HUES64 (cell line): ENCODE measurements at regions not wholly inside any gene's neighbourhood (a gene's known extent, or its start where the extent isn't known, plus 50 kb on each side); places are given as distances from the start of the nearest gene placed in this dataset.
A peak's percentile ranks its signal among the peaks of the same experiment; 100 is the strongest.
"Not testable (repeated sequence)": the region's sequence is repeated elsewhere in the genome, so short reads cannot be mapped to it uniquely, and the experiment has no call there.

Experiments used
- H3K27ac ChIP-seq: 2 replicates; pipeline ENCODE4 v1.7.0; 2013; ENCODE audit warnings: low read depth, low read length, inconsistent platforms
- H3K27me3 ChIP-seq: 2 replicates; pipeline ENCODE4 v1.6.1; 2013; ENCODE audit warnings: mild to moderate bottlenecking, low read length; ENCODE audit not compliant: insufficient read depth
- H3K36me3 ChIP-seq: 2 replicates; pipeline ENCODE4 v1.6.1; 2013; ENCODE audit warnings: mild to moderate bottlenecking, low read length; ENCODE audit not compliant: insufficient read depth
- H3K4me1 ChIP-seq: 2 replicates; pipeline ENCODE4 v1.6.1; 2013; ENCODE audit warnings: mild to moderate bottlenecking, low read length, moderate library complexity; ENCODE audit not compliant: insufficient read depth
- H3K4me3 ChIP-seq: 2 replicates; pipeline ENCODE4 v1.5.1; 2013; ENCODE audit warnings: mild to moderate bottlenecking, low read length, moderate library complexity
- H3K9ac ChIP-seq: 2 replicates; pipeline ENCODE4 v1.6.1; 2013; ENCODE audit warnings: mild to moderate bottlenecking, low read depth, low read length
- H3K9me3 ChIP-seq: 2 replicates; pipeline ENCODE4 v1.6.1; 2013; ENCODE audit warnings: low read depth, low read length; ENCODE audit not compliant: insufficient read depth
- WGBS: fragments of 150-250, 120-280 bp; methylation state at CpG from one replicate; pipeline ENCODE4 v1.1.7; 2013; ENCODE audit warnings: missing lambda C conversion rate; 5-methylcytosine and 5-hydroxymethylcytosine counted together

GRCh38 chr1:239992566-239992965 lies 99.1 kb upstream of the FMN2 start:
- not testable (repeated sequence) for H3K36me3 ChIP-seq, H3K9me3 ChIP-seq, H3K4me3 ChIP-seq, H3K27ac ChIP-seq, H3K4me1 ChIP-seq, H3K9ac ChIP-seq
- WGBS: 86% methylated on average over 8 of the region's 8 CpGs
- peaks cover 19% of the 10 kb centered on the region for H3K27me3 ChIP-seq

DNA sequence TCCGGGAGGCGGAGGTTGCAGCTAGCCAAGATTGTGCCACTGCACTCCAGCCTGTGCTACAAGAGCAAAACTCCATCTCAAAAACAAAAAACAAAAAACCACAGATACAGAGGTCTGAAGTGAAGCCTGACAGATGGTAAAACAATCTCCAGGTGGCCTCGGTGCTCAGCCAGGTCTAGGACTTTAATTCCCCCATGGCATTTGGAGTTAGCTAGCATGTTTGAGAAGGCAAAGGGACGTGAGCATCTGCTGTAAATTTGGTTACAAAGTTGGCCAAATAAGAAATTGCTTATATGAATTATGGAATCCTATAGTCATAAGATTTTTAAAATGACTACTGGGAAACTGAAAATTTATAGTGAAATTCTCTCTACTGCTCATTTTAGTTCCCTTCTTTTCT lies 98.3 kb upstream of the FMN2 start:
- Histone ChIP-seq H3K4me1 (no peaks in the 10 kb centered on the region), H3K27ac (no peak overlapping the region), H3K9ac (no peak overlapping the region), H3K4me3 (no peak overlapping the region), H3K36me3 (no peaks in the 10 kb centered on the region), H3K27me3 (peaks cover 27% of the 10 kb centered on the region), H3K9me3 (no peaks in the 10 kb centered on the region)
- 96% methylated on average over 4 of the region's 4 CpGs for WGBS

- Histone ChIP-seq H3K36me3 (no peaks in the 10 kb centered on the region), H3K9me3 (no peaks in the 10 kb centered on the region), H3K27me3 (peaks cover 37% of the 10 kb centered on the region), H3K27ac (no peak overlapping the region), H3K4me1 (no peaks in the 10 kb centered on the region), H3K9ac (no peak overlapping the region), H3K4me3 (no peak overlapping the region)
- WGBS: 92% methylated on average over 3 of the region's 3 CpGs
Measured at GRCh38 chr1:239995281-239995680, 96.4 kb upstream of the FMN2 start.

GRCh38 chr1:239997160-239997514 lies 94.5 kb upstream of the FMN2 start:
- Histone ChIP-seq H3K27me3 (peaks cover 37% of the 10 kb centered on the region), H3K9me3 (no peaks in the 10 kb centered on the region), H3K4me3 (peak overlapping the region; percentile 62), H3K36me3 (no peaks in the 10 kb centered on the region), H3K27ac (no peak overlapping the region), H3K4me1 (no peaks in the 10 kb centered on the region), H3K9ac (no peak overlapping the region)
- 42% methylated on average over 6 of the region's 6 CpGs for WGBS

GRCh38 chr1:239997515-239998311 lies 94.0 kb upstream of the FMN2 start:
- Histone ChIP-seq H3K4me1 (no peaks in the 10 kb centered on the region), H3K9me3 (no peaks in the 10 kb centered on the region), H3K27me3 (peaks cover 37% of the 10 kb centered on the region), H3K36me3 (no peaks in the 10 kb centered on the region), H3K4me3 (peak overlapping the region; percentile 62), H3K27ac (no peak overlapping the region), H3K9ac (peak overlapping the region; percentile 61)
- 2% methylated on average over 104 of the region's 104 CpGs for WGBS

GRCh38 chr1:239998312-239998649 lies 93.4 kb upstream of the FMN2 start:
- Histone ChIP-seq H3K27ac (no peak overlapping the region), H3K9ac (no peak overlapping the region), H3K36me3 (no peaks in the 10 kb centered on the region), H3K4me1 (no peaks in the 10 kb centered on the region), H3K9me3 (no peaks in the 10 kb centered on the region), H3K27me3 (peaks cover 37% of the 10 kb centered on the region), H3K4me3 (peak overlapping the region; percentile 62)
- WGBS: 46% methylated on average over 3 of the region's 3 CpGs

GRCh38 chr1:239999170-239999569 lies 92.5 kb upstream of the FMN2 start:
- H3K27ac ChIP-seq: no peak overlapping the region
- no peak overlapping the region for H3K4me3 ChIP-seq
- WGBS: 88% methylated on average over 1 of the region's 2 CpGs
- H3K4me1 ChIP-seq: no peaks in the 10 kb centered on the region
- no peak overlapping the region for H3K9ac ChIP-seq
- H3K9me3 ChIP-seq: no peaks in the 10 kb centered on the region
- no peaks in the 10 kb centered on the region for H3K36me3 ChIP-seq
- H3K27me3 ChIP-seq: peaks cover 37% of the 10 kb centered on the region

- H3K4me1 ChIP-seq: no peaks in the 10 kb centered on the region
- H3K36me3 ChIP-seq: no peaks in the 10 kb centered on the region
- H3K27me3 ChIP-seq: peaks cover 36% of the 10 kb centered on the region
- no peak overlapping the region for H3K4me3 ChIP-seq
- H3K9me3 ChIP-seq: no peaks in the 10 kb centered on the region
- no peak overlapping the region for H3K27ac ChIP-seq
- no peak overlapping the region for H3K9ac ChIP-seq
- 100% methylated on average over 1 of the region's 4 CpGs for WGBS
Measured at GRCh38 chr1:240000634-240001033, 91.0 kb upstream of the FMN2 start.

DNA sequence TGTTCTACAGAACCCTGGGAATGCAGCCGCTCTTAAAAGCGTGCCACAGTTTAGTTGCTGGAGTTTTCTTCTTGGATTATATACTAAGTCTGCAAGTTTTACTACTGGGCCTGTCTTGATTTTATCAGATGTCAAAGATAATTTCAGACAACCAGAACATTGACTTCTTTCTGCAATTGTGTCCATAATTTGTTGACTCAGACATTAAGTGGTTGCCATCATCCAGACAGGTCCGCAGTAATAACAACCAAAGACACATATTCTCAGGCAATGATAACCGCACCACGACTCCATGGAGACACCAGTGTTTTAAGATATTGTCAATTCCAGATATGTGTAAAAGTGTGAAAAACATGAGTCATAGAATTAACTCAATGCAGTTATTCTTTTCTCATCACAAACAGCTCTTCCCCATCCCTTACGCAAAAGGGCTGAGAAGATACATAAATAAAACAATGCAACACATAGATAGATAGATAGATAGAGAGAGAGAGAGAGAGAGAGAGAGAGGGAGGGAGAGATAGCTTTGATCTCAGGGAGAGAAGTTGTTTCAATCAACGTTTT lies 90.4 kb upstream of the FMN2 start:
- Histone ChIP-seq H3K36me3 (no peaks in the 10 kb centered on the region), H3K27me3 (peaks cover 31% of the 10 kb centered on the region), H3K27ac (no peak overlapping the region), H3K9me3 (no peaks in the 10 kb centered on the region), H3K4me1 (no peaks in the 10 kb centered on the region), H3K4me3 (no peak overlapping the region), H3K9ac (no peak overlapping the region)
- WGBS: 98% methylated on average over 4 of the region's 7 CpGs

DNA sequence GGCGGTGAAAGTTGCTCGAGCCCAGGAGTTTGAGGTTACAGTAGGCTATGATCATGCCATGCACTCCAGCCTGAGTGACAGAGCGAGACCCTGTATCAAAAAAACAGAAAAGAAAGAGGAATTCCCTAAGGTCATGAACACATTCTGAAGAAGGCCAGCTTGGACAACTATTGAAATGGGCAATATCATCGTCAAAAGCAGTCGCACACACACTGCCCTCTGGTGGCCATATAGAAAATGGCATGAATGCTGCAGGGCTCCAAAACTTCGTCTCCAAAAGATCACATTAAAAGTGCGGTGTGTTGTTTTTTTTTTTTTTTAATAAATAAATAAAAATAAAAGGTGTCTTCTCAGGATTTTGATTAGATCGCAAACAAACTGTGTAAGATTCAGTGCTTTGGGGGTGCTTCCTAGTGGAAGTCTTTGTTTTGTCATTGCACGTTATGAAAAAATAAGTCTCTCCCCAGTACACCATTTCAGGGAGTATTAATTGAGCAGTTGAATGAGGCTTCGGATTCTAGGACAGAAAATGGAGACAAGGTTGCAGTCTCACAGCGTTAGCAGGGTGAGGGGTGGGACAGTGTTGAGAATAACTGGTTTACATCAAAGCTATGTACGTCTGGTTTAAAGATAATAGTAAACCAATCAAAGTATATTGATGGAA lies 87.5 kb upstream of the FMN2 start:
- Histone ChIP-seq H3K9me3 (no peaks in the 10 kb centered on the region), H3K27ac (no peak overlapping the region), H3K27me3 (peaks cover 2% of the 10 kb centered on the region), H3K36me3 (no peaks in the 10 kb centered on the region), H3K4me3 (no peak overlapping the region), H3K4me1 (no peaks in the 10 kb centered on the region), H3K9ac (no peak overlapping the region)
- WGBS: 75% methylated on average over 9 of the region's 12 CpGs

DNA sequence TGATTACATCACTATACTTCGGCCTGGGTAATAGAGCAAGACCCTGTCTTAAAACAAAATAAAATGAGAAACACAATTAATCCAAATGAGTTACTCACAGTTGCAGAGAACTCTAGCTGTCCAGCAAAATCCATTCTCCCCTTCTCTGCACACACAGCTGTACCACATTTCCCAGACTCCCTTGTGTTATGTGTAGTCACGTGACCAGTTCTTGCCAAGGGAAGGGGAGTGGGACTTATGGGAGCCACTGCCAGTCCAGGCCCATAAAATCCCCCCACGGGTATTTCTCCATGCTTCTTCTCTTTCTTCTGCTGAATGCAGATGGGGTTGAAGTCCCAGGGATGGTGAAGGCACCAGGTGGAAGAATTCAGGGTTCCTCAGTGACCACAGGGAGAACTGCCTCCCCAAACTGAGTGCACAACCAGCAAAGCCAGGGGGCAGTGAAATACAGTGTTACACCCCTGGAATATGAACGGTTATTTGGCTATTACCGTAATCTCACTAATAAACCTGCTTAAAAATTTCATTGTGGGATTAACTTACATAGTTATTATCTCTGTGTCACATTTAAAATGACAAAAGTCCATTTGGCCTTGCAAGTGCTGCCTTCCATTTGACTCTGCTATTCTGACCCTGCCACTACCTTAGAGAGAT lies 85.6 kb upstream of the FMN2 start:
- Histone ChIP-seq H3K9me3 (0 out of 2 replicates have a peak, but pooled peaks cover 2% of the 10 kb centered on the region), H3K36me3 (no peaks in the 10 kb centered on the region), H3K4me1 (no peaks in the 10 kb centered on the region), H3K27ac (no peak overlapping the region), H3K9ac (no peak overlapping the region), H3K4me3 (no peak overlapping the region), H3K27me3 (no peaks in the 10 kb centered on the region)
- 89% methylated on average over 5 of the region's 5 CpGs for WGBS
